HFFc6 (cell line): ENCODE measurements at regions not wholly inside any gene's neighbourhood (a gene's known extent, or its start where the extent isn't known, plus 50 kb on each side); places are given as distances from the start of the nearest gene placed in this dataset.

Source experiments
- DNase-seq: peaks from one replicate; pipeline ENCODE4 v3.0.0-alpha.2; 2018
- H3K27ac Mint-ChIP-seq: 2 replicates; pipeline ENCODE4 v1.8.0; 2020; ENCODE audit warnings: mild to moderate bottlenecking, mixed read lengths
- H3K27me3 Mint-ChIP-seq: 2 replicates; pipeline ENCODE4 v1.8.0; 2021; ENCODE audit warnings: mild to moderate bottlenecking, moderate library complexity, mixed read lengths; ENCODE audit not compliant: insufficient read depth
- H3K36me3 Mint-ChIP-seq: 2 replicates; pipeline ENCODE4 v1.8.0; 2021; ENCODE audit warnings: low read depth, mixed read lengths
- H3K4me1 Mint-ChIP-seq: 2 replicates; pipeline ENCODE4 v1.8.0; 2020; ENCODE audit warnings: low read depth, mixed read lengths
- H3K4me3 Mint-ChIP-seq: 2 replicates; pipeline ENCODE4 v1.8.0; 2020; ENCODE audit warnings: mild to moderate bottlenecking, moderate library complexity, mixed read lengths
- H3K9me3 Mint-ChIP-seq: 2 replicates; pipeline ENCODE4 v1.8.0; 2020; ENCODE audit warnings: mild to moderate bottlenecking, mixed read lengths
- TF ChIP-seq, protein P1 (sequence below): fragments of 200-600 bp; sonication (generic); IDR thresholded peaks from 2 replicates; pipeline ENCODE4 v1.5.0; 2021; ENCODE audit warnings: antibody characterized with exemption, mild to moderate bottlenecking

- H3K27ac Mint-ChIP-seq = no peak overlapping the region
- peaks cover 2% of the 10 kb centered on the region; the same call in 1 of the 2 replicates for H3K27me3 Mint-ChIP-seq
- H3K9me3 Mint-ChIP-seq = no peaks in the 10 kb centered on the region
- H3K36me3 Mint-ChIP-seq = no peaks in the 10 kb centered on the region
- no peak for DNase-seq
- peaks cover 22% of the 10 kb centered on the region for H3K4me1 Mint-ChIP-seq
- TF ChIP-seq, protein P1, sequence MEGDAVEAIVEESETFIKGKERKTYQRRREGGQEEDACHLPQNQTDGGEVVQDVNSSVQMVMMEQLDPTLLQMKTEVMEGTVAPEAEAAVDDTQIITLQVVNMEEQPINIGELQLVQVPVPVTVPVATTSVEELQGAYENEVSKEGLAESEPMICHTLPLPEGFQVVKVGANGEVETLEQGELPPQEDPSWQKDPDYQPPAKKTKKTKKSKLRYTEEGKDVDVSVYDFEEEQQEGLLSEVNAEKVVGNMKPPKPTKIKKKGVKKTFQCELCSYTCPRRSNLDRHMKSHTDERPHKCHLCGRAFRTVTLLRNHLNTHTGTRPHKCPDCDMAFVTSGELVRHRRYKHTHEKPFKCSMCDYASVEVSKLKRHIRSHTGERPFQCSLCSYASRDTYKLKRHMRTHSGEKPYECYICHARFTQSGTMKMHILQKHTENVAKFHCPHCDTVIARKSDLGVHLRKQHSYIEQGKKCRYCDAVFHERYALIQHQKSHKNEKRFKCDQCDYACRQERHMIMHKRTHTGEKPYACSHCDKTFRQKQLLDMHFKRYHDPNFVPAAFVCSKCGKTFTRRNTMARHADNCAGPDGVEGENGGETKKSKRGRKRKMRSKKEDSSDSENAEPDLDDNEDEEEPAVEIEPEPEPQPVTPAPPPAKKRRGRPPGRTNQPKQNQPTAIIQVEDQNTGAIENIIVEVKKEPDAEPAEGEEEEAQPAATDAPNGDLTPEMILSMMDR = no peak
- H3K4me3 Mint-ChIP-seq = no peak overlapping the region
Observed at GRCh38 chr20:61163031-61163430, 89.0 kb upstream of the CDH4 start.

- no peaks in the 10 kb centered on the region for H3K9me3 Mint-ChIP-seq
- TF ChIP-seq, protein P1 = no peak
- H3K27ac Mint-ChIP-seq = peak overlapping the region; percentile 95
- H3K4me3 Mint-ChIP-seq = peak overlapping the region; percentile 65
- DNase-seq = peak; percentile 70
- peaks cover 5% of the 10 kb centered on the region for H3K27me3 Mint-ChIP-seq
- H3K36me3 Mint-ChIP-seq = no peaks in the 10 kb centered on the region
- peaks cover 22% of the 10 kb centered on the region for H3K4me1 Mint-ChIP-seq
Observed at GRCh38 chr20:61166324-61166723, 85.7 kb upstream of the CDH4 start.

- no peaks in the 10 kb centered on the region for H3K9me3 Mint-ChIP-seq
- no peak overlapping the region for H3K4me3 Mint-ChIP-seq
- H3K4me1 Mint-ChIP-seq = peaks cover 22% of the 10 kb centered on the region
- H3K36me3 Mint-ChIP-seq = no peaks in the 10 kb centered on the region
- no peak for DNase-seq
- H3K27ac Mint-ChIP-seq = no peak overlapping the region
- TF ChIP-seq, protein P1 = no peak
- peaks cover 7% of the 10 kb centered on the region for H3K27me3 Mint-ChIP-seq
Observed at GRCh38 chr20:61168605-61169004, 83.5 kb upstream of the CDH4 start.

- TF ChIP-seq, protein P1 = no peak
- Mint-ChIP-seq H3K27ac (no peak overlapping the region), H3K9me3 (no peaks in the 10 kb centered on the region), H3K4me1 (peaks cover 22% of the 10 kb centered on the region), H3K36me3 (no peaks in the 10 kb centered on the region), H3K4me3 (no peak overlapping the region), H3K27me3 (peaks cover 7% of the 10 kb centered on the region)
- no peak for DNase-seq
Observed at GRCh38 chr20:61169874-61170273, 82.2 kb upstream of the CDH4 start.

- Mint-ChIP-seq H3K4me1 (peaks cover 22% of the 10 kb centered on the region), H3K36me3 (no peaks in the 10 kb centered on the region), H3K9me3 (no peaks in the 10 kb centered on the region), H3K4me3 (no peak overlapping the region), H3K27me3 (peaks cover 7% of the 10 kb centered on the region), H3K27ac (no peak overlapping the region)
- no peak for DNase-seq
- TF ChIP-seq, protein P1 = no peak
Observed at GRCh38 chr20:61170496-61171320, 81.4 kb upstream of the CDH4 start.
